ENCODE measurements at regions not wholly inside any gene's neighbourhood (a gene's known extent, or its start where the extent isn't known, plus 50 kb on each side); places are given as distances from the start of the nearest gene placed in this dataset.

- H3K4me1 ChIP-seq (ENCODE audit: control insufficient read depth in 1 of 2, insufficient read depth in 2 of 2, low read depth in 1 of 2, low read length in 1 of 2): no peaks in the 10 kb centered on the region
- no peaks in the 10 kb centered on the region for H3K9me2 ChIP-seq
- no peaks in the 10 kb centered on the region for H3K27me3 ChIP-seq (ENCODE audit: insufficient read depth)
- no peaks in the 10 kb centered on the region for H4K20me1 ChIP-seq (ENCODE audit: insufficient read depth)
- POLR2A ChIA-PET: no interaction called here
- 21% methylated on average over 1 of the region's 1 CpG for WGBS (ENCODE audit: low lambda C conversion rate)
- no peaks in the 10 kb centered on the region for H3K79me2 ChIP-seq (ENCODE audit: insufficient read depth)
- H2AFZ ChIP-seq (ENCODE audit: low read depth): no peak overlapping the region
- no peak for TF ChIP-seq MAX (IDR thresholded peaks at IDR 0.05; ENCODE audit: low read depth)
- TF ChIP-seq RFX5 (IDR thresholded peaks at IDR 0.05; ENCODE audit: low read length): no peak
- TF ChIP-seq EZH2phosphoT487 (IDR thresholded peaks at IDR 0.05; ENCODE audit: borderline replicate concordance, low read depth): no peak
- TF ChIP-seq FOXM1 (IDR thresholded peaks at IDR 0.05; ENCODE audit: low read depth): no peak
- no peak for TF ChIP-seq NFIC (IDR thresholded peaks at IDR 0.05; ENCODE audit: borderline replicate concordance)
- no peak for DNase-seq
- H3K27ac ChIP-seq (ENCODE audit: low read depth in 2 of 2, low read length in 1 of 2): no peak overlapping the region
- peaks cover 6% of the 10 kb centered on the region for H3F3A ChIP-seq (replicated peaks; ENCODE audit: insufficient read depth)
- CTCF ChIA-PET: no interaction called here
- H3K9ac ChIP-seq: no peak overlapping the region
- no peak overlapping the region for H3K4me2 ChIP-seq
- H3K4me3 ChIP-seq (ENCODE audit: low read depth in 2 of 2, low read length in 1 of 2): no peak overlapping the region
- no peaks in the 10 kb centered on the region for H3K9me3 ChIP-seq
- H3K36me3 ChIP-seq (replicated peaks in 1 of 2; ENCODE audit: control insufficient read depth in 1 of 2, insufficient read depth in 2 of 2, low read length in 1 of 2): no peaks in the 10 kb centered on the region
These were observed 76.6 kb downstream of the CYP26A1 start for GRCh38 chr10:93150289-93150688.

DNA sequence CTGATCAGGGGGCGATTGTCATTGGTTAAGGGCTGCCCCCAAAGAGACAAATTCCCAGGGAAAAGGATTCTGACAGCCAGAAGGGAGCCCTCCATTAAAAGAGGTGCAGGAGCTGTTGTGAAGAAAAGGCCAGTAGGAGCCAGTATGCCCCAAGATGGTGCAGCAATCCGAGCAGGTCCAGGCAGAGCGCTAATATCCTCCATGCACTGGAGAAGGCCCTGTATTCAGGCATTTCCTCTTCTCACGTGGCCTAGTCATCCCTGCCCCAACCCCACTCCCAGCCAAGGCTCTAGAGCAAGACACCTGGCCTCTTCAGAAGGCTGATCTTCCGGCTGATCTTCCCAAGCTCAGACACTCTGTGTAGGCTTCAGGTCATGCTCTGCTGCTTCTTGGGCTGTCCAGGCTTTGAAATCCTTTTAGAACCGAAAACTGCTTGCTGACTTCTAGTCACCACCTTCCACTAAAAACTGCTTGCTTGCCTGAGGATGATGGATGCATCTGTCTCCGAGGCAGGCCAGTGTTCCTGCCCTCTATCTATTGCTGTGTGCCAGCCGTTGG, 77.4 kb downstream of the CYP26A1 start:
- CTCF ChIA-PET: interaction anchor here (1.4 kb wide), 1 partner anchor 25 kb away, joined by 3 read pairs; no protein-coding TSS in a partner anchor
- 54% methylated on average over 8 of the region's 8 CpGs for WGBS (ENCODE audit: low lambda C conversion rate)
- no peak overlapping the region for H3K4me3 ChIP-seq (ENCODE audit: low read depth in 2 of 2, low read length in 1 of 2)
- H3F3A ChIP-seq (replicated peaks; ENCODE audit: insufficient read depth): peaks cover 6% of the 10 kb centered on the region
- H2AFZ ChIP-seq (ENCODE audit: low read depth): no peak overlapping the region
- no peaks in the 10 kb centered on the region for H3K36me3 ChIP-seq (replicated peaks in 1 of 2; ENCODE audit: control insufficient read depth in 1 of 2, insufficient read depth in 2 of 2, low read length in 1 of 2)
- H4K20me1 ChIP-seq (ENCODE audit: insufficient read depth): no peaks in the 10 kb centered on the region
- no peak overlapping the region for H3K27ac ChIP-seq (ENCODE audit: low read depth in 2 of 2, low read length in 1 of 2)
- H3K4me1 ChIP-seq (ENCODE audit: control insufficient read depth in 1 of 2, insufficient read depth in 2 of 2, low read depth in 1 of 2, low read length in 1 of 2): no peaks in the 10 kb centered on the region
- no peak overlapping the region for H3K4me2 ChIP-seq
- no peak overlapping the region for H3K9ac ChIP-seq
- DNase-seq: no peak
- no peaks in the 10 kb centered on the region for H3K79me2 ChIP-seq (ENCODE audit: insufficient read depth)
- H3K9me2 ChIP-seq: no peaks in the 10 kb centered on the region
- POLR2A ChIA-PET: no interaction called here
- H3K9me3 ChIP-seq: no peaks in the 10 kb centered on the region
- no peaks in the 10 kb centered on the region for H3K27me3 ChIP-seq (ENCODE audit: insufficient read depth)
- no peak for TF ChIP-seq RXRA (IDR thresholded peaks at IDR 0.05; ENCODE audit: borderline replicate concordance, low read depth)
- TF ChIP-seq RFX5 (IDR thresholded peaks at IDR 0.05; ENCODE audit: low read length): no peak
- no peak for TF ChIP-seq ZBTB33 (IDR thresholded peaks at IDR 0.05; ENCODE audit: borderline replicate concordance, low read depth)
- TF ChIP-seq NRF1 (IDR thresholded peaks at IDR 0.05; ENCODE audit: low read depth, low read length): no peak
- no peak for TF ChIP-seq USF2 (IDR thresholded peaks at IDR 0.05; ENCODE audit: borderline replicate concordance, low read depth, low read length)
- TF ChIP-seq POLR2AphosphoS5 (IDR thresholded peaks at IDR 0.05; ENCODE audit: low read depth, low read length): no peak
- TF ChIP-seq FOXM1 (IDR thresholded peaks at IDR 0.05; ENCODE audit: low read depth): no peak
- TF ChIP-seq MAX (IDR thresholded peaks at IDR 0.05; ENCODE audit: low read depth): no peak
